Right lobe of liver (tissue), 6 donors: ENCODE measurements at regions not wholly inside any gene's neighbourhood (a gene's known extent, or its start where the extent isn't known, plus 50 kb on each side); places are given as distances from the start of the nearest gene placed in this dataset.

Experiments used
- ATAC-seq, 4 donors: fragments of 200-7000 bp; cut with Tn5 transposase; one replicate each; pipeline ENCODE4 v1.9.1; 2020; ENCODE audit warnings: mild to moderate bottlenecking in 4 of 4, moderate library complexity in 4 of 4
- DNase-seq, 3 donors: peaks; one replicate each; pipeline ENCODE4 v3.0.0-alpha.2; 2020
- H3K27ac ChIP-seq, 3 donors: fragments of 200-600 bp; one replicate each; pipeline ENCODE4 v1.8.0; 2022
- H3K27me3 ChIP-seq, 2 donors: fragments of 200-600 bp; one replicate each; pipeline ENCODE4 v1.8.0; 2022
- H3K36me3 ChIP-seq, 4 donors: fragments of 200-600 bp; sonication (generic) in 1 of 4; one replicate each; pipeline versions ENCODE4 v1.5.1 to v1.8.0; 2017 to 2022; ENCODE audit warnings: control low read depth in 1 of 4
- H3K4me1 ChIP-seq, 4 donors: fragments of 200-600 bp; sonication (generic) in 1 of 4; one replicate each; pipeline versions ENCODE4 v1.5.1 to v1.8.0; 2017 to 2022; ENCODE audit warnings: control low read depth in 1 of 4
- H3K4me3 ChIP-seq, 3 donors: fragments of 200-600 bp; one replicate each; pipeline ENCODE4 v1.8.0; 2022
- H3K9me3 ChIP-seq, 4 donors: fragments of 200-600 bp; sonication (generic) in 1 of 4; one replicate each; pipeline versions ENCODE4 v1.5.1 to v1.8.0; 2017 to 2022; ENCODE audit warnings: control low read depth in 1 of 4
- CTCF ChIP-seq, 4 donors: fragments of 200-600 bp in 3 of 4; fragments of 450-650 bp in 1 of 4; IDR thresholded peaks; one replicate each; pipeline versions ENCODE4 v1.5.1 to v1.8.0; 2016 to 2022; ENCODE audit warnings: antibody characterized with exemption in 4 of 4, mild to moderate bottlenecking in 2 of 4
- POLR2A ChIP-seq: fragments of 450-650 bp; IDR thresholded peaks from one replicate; pipeline ENCODE4 v1.6.1; 2017; ENCODE audit warnings: antibody characterized with exemption, mild to moderate bottlenecking
- WGBS: methylation state at CpG from one replicate; pipeline ENCODE4 v1.1.6; 2018; ENCODE audit warnings: low coverage, low lambda C conversion rate; ENCODE audit not compliant: insufficient coverage; ENCODE audit errors: missing lambda C conversion rate; 5-methylcytosine and 5-hydroxymethylcytosine counted together
- intact Hi-C, 2 donors: fragments of 100-400 bp; cut with DNase I; formaldehyde crosslinking; loops; one replicate each; pipeline versions ENCODE4 v1.11.2 to v1.14.1; 2022
- donor health status: DM: no; HTN: yes; CAD: no.
- donor health status: DM: no; HTN: no; CAD: no.
- donor health status: DM: no; HTN: no; CAD: no.
- donor health status: DM: no; HTN: yes; CAD: no.
- donor health status: DM: no; HTN: yes; CAD: no.

- WGBS, result 42% methylated on average over 3 of the region's 3 CpGs
- TF ChIP-seq CTCF (IDR thresholded peaks at IDR 0.05) (no peak), POLR2A (no peak)
- no peaks in the 10 kb centered on the region for H3K9me3 ChIP-seq
- no peaks in the 10 kb centered on the region for H3K4me1 ChIP-seq
- no peaks in the 10 kb centered on the region for H3K36me3 ChIP-seq
- DNase-seq (no peak), ATAC-seq (no peak)
- intact Hi-C loops, result no loop called here
- H3K27me3 ChIP-seq, result no peaks in the 10 kb centered on the region
- no peak overlapping the region for H3K27ac ChIP-seq
- no peak overlapping the region for H3K4me3 ChIP-seq
Measured at GRCh38 chr13:65159803-65160202, 2070.3 kb downstream of the PCDH9 start.

GRCh38 chr13:65155861-65156260 is 2074.3 kb downstream of the PCDH9 start:
- no peak overlapping the region for H3K4me3 ChIP-seq
- no peak for TF ChIP-seq CTCF (IDR thresholded peaks at IDR 0.05)
- no peak for TF ChIP-seq POLR2A
- no peak for ATAC-seq
- H3K27ac ChIP-seq, result no peak overlapping the region
- intact Hi-C loops, result no loop called here
- no peaks in the 10 kb centered on the region for H3K4me1 ChIP-seq
- no peaks in the 10 kb centered on the region for H3K9me3 ChIP-seq
- no peaks in the 10 kb centered on the region for H3K36me3 ChIP-seq
- 64% methylated on average over 2 of the region's 2 CpGs for WGBS
- DNase-seq, result no peak
- no peaks in the 10 kb centered on the region for H3K27me3 ChIP-seq

- no peak for DNase-seq
- H3K9me3 ChIP-seq, result no peaks in the 10 kb centered on the region
Measured at GRCh38 chr13:65154661-65155447, 2075.3 kb downstream of the PCDH9 start.

GRCh38 chr13:65149687-65150086 is 2080.4 kb downstream of the PCDH9 start:
- Histone ChIP-seq H3K27me3 (no peaks in the 10 kb centered on the region), H3K27ac (no peak overlapping the region), H3K4me3 (no peak overlapping the region), H3K9me3 (no peaks in the 10 kb centered on the region), H3K36me3 (no peaks in the 10 kb centered on the region), H3K4me1 (no peaks in the 10 kb centered on the region)
- WGBS, result 67% methylated on average over 3 of the region's 37 CpGs
- TF ChIP-seq CTCF (IDR thresholded peaks at IDR 0.05), result no peak
- no peak for TF ChIP-seq POLR2A
- DNase-seq, result no peak
- intact Hi-C loops, result no loop called here
- ATAC-seq, result no peak

More at GRCh38 chr13:65154661-65155447, 2075.3 kb downstream of the PCDH9 start:
- H3K4me1 ChIP-seq, result no peaks in the 10 kb centered on the region
- intact Hi-C loops, result no loop called here
- TF ChIP-seq POLR2A (no peak), CTCF (IDR thresholded peaks at IDR 0.05) (no peak)
- no peaks in the 10 kb centered on the region for H3K27me3 ChIP-seq
- no peak overlapping the region for H3K4me3 ChIP-seq
- WGBS, result 61% methylated on average over 5 of the region's 5 CpGs
- no peak overlapping the region for H3K27ac ChIP-seq
- ATAC-seq, result no peak
- no peaks in the 10 kb centered on the region for H3K36me3 ChIP-seq
